ENCODE measurements at regions not wholly inside any gene's neighbourhood (a gene's known extent, or its start where the extent isn't known, plus 50 kb on each side); places are given as distances from the start of the nearest gene placed in this dataset.

DNA sequence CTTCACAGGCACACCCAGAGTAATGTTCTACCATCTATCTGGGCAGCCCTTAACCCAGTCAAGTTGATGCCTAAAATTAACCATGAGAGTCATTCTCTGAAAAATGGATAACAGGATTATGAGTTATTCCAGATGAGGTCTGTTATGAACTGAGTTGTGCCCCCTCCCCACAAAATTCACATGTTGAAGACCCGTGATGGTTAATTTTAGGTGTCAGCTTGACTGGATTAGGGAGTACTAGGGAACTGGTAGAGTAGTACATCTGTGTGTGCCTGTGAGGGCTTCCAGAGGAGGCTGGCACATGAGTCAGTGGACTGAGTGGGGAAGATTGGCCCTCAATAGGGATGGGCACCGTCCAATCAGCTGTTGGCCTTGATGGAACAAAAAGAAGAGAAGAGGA is 110.4 kb upstream of the MYCN start:
- TF ChIP-seq, protein P1, sequence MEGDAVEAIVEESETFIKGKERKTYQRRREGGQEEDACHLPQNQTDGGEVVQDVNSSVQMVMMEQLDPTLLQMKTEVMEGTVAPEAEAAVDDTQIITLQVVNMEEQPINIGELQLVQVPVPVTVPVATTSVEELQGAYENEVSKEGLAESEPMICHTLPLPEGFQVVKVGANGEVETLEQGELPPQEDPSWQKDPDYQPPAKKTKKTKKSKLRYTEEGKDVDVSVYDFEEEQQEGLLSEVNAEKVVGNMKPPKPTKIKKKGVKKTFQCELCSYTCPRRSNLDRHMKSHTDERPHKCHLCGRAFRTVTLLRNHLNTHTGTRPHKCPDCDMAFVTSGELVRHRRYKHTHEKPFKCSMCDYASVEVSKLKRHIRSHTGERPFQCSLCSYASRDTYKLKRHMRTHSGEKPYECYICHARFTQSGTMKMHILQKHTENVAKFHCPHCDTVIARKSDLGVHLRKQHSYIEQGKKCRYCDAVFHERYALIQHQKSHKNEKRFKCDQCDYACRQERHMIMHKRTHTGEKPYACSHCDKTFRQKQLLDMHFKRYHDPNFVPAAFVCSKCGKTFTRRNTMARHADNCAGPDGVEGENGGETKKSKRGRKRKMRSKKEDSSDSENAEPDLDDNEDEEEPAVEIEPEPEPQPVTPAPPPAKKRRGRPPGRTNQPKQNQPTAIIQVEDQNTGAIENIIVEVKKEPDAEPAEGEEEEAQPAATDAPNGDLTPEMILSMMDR (IDR thresholded peaks at IDR 0.05; ENCODE audit: insufficient read depth, low read depth, low read length) = no peak
- TF ChIP-seq EZH2 (IDR thresholded peaks at IDR 0.05; ENCODE audit: insufficient read depth, low read length) = no peak

Measured in astrocyte (in vitro differentiated cells and primary cell).